Thyroid gland (tissue), 4 donors: ENCODE measurements at regions not wholly inside any gene's neighbourhood (a gene's known extent, or its start where the extent isn't known, plus 50 kb on each side); places are given as distances from the start of the nearest gene placed in this dataset.

Source experiments
- DNase-seq, 2 donors: peaks; one replicate each; pipeline ENCODE4 v3.0.0-alpha.2; 2019
- H3K27ac ChIP-seq, 3 donors: fragments of 200-600 bp; sonication (generic); 1 replicate in 2 of 3; 2 replicates in 1 of 3; pipeline ENCODE4 v1.5.1; 2016 to 2019; ENCODE audit warnings: mild to moderate bottlenecking in 1 of 3, moderate library complexity in 1 of 3
- H3K27me3 ChIP-seq: fragments of 200-600 bp; sonication (generic); one replicate; pipeline ENCODE4 v1.5.1; 2019
- H3K36me3 ChIP-seq, 2 donors: fragments of 200-600 bp; sonication (generic); one replicate each; pipeline ENCODE4 v1.5.1; 2016 to 2019
- H3K4me1 ChIP-seq, 2 donors: fragments of 200-600 bp; sonication (generic); one replicate each; pipeline ENCODE4 v1.5.1; 2017 to 2019
- H3K4me3 ChIP-seq, 3 donors: fragments of 200-600 bp; sonication (generic); replicated peaks in 1 of 3; 1 replicate in 2 of 3; 2 replicates in 1 of 3; pipeline ENCODE4 v1.5.1; 2016; ENCODE audit warnings: mild to moderate bottlenecking in 1 of 3
- H3K9me3 ChIP-seq: fragments of 200-600 bp; sonication (generic); one replicate; pipeline ENCODE4 v1.5.1; 2017
- POLR2A ChIP-seq, 2 donors: fragments of 450-650 bp; IDR thresholded peaks; one replicate each; pipeline ENCODE4 v1.6.1; 2017; ENCODE audit warnings: antibody characterized with exemption in 2 of 2, mild to moderate bottlenecking in 2 of 2, moderate library complexity in 1 of 2
- WGBS, 2 donors: methylation state at CpG; one replicate each; pipeline ENCODE4 v1.1.5; 2017; 5-methylcytosine and 5-hydroxymethylcytosine counted together
- intact Hi-C: fragments of 100-400 bp; cut with DNase I; formaldehyde crosslinking; loops from one replicate; pipeline ENCODE4 v1.15.1; 2023
- TF ChIP-seq, protein P1 (sequence below), 6 experiments: fragments of 200-600 bp in 3 of 6; fragments of 450-650 bp in 3 of 6; sonication (generic) in 3 of 6; IDR thresholded peaks; one replicate each; pipeline ENCODE4 v1.5.1; 2016 to 2019; ENCODE audit warnings: antibody characterized with exemption in 6 of 6, mild to moderate bottlenecking in 2 of 6, inconsistent platforms in 1 of 6, moderate library complexity in 1 of 6

DNA sequence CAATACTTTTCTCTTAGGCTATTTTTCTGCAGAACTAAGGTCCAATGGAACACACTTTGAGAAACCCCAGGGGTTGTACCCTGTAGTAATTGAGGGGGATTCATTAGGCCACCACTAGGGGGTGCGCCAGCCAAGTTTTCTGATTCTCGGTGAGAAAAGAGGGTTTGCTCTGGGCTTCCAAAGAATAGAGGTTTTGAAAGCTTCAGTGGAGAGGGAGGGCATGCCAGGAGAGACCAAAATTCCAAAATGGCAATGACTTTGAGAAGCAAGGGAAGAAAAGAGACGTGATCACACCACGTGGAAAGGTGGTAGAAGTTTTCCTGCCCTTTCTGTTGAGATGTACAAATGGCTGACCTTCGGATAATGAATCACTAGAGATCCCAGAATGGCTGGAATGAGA lies 323.3 kb downstream of the RPS6KC1 start:
- Histone ChIP-seq H3K4me3 (no peak overlapping the region), H3K36me3 (no peaks in the 10 kb centered on the region), H3K27ac (no peak overlapping the region), H3K4me1 (no peaks in the 10 kb centered on the region), H3K9me3 (no peaks in the 10 kb centered on the region), H3K27me3 (no peaks in the 10 kb centered on the region)
- peak; percentile 60 to 78 for DNase-seq
- TF ChIP-seq POLR2A (IDR thresholded peaks at IDR 0.05): no peak
- TF ChIP-seq, protein P1, sequence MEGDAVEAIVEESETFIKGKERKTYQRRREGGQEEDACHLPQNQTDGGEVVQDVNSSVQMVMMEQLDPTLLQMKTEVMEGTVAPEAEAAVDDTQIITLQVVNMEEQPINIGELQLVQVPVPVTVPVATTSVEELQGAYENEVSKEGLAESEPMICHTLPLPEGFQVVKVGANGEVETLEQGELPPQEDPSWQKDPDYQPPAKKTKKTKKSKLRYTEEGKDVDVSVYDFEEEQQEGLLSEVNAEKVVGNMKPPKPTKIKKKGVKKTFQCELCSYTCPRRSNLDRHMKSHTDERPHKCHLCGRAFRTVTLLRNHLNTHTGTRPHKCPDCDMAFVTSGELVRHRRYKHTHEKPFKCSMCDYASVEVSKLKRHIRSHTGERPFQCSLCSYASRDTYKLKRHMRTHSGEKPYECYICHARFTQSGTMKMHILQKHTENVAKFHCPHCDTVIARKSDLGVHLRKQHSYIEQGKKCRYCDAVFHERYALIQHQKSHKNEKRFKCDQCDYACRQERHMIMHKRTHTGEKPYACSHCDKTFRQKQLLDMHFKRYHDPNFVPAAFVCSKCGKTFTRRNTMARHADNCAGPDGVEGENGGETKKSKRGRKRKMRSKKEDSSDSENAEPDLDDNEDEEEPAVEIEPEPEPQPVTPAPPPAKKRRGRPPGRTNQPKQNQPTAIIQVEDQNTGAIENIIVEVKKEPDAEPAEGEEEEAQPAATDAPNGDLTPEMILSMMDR (IDR thresholded peaks at IDR 0.05): peak; percentile 52 to 87 (median 70)
- 28% methylated on average over 5 of the region's 5 CpGs for WGBS, 2 donors
- intact Hi-C loops: no loop called here

DNA sequence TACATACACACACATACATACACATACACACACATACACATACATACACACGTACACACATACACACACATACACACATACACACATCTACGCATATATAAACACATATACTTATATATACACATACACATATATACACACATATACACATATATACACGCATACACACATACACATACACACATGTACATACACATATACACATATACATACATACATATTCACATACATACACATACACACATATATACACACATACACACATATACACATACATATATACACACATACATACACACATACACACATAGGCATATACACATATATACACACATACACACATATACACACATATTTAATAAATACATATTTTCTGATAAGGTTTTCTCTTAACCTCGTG lies 324.0 kb downstream of the RPS6KC1 start:
- Histone ChIP-seq H3K4me1 (no peaks in the 10 kb centered on the region), H3K27me3 (no peaks in the 10 kb centered on the region), H3K9me3 (no peaks in the 10 kb centered on the region), H3K36me3 (no peaks in the 10 kb centered on the region), H3K4me3 (no peak overlapping the region), H3K27ac (no peak overlapping the region)
- intact Hi-C loops: no loop called here
- no peak for TF ChIP-seq POLR2A (IDR thresholded peaks at IDR 0.05)
- TF ChIP-seq, protein P1 (IDR thresholded peaks at IDR 0.05): no peak
- no peak for DNase-seq
- 93 to 98% methylated on average over 4 of the region's 4 CpGs for WGBS, 2 donors

DNA sequence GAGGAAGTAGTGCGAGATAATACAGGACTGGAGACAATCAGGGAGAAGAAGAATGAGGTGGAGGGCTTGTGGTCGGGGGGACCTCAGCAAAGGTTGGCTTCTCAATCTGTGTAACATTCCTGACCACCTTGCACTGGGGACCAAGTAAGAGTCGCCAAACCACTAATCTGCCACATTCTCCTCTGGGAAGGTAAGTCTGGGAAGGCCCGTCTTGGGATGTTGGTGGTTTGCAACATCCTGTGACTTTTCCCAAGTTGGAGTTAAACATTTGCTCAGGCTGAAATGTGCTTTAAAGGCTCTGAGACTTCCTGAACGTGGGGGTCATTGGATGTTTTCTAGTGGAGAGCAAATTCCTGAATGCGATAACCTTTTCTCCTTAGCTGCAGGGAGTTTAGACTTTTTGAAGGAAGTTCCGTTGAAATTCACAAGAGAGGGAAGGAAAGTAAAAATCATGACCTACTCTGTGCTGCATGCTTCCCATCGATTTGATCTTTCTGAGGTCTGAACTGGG lies 325.9 kb downstream of the RPS6KC1 start:
- DNase-seq: no peak
- intact Hi-C loops: no loop called here
- Histone ChIP-seq H3K27ac (no peak overlapping the region), H3K4me3 (no peak overlapping the region), H3K27me3 (no peaks in the 10 kb centered on the region), H3K9me3 (no peaks in the 10 kb centered on the region), H3K4me1 (no peaks in the 10 kb centered on the region), H3K36me3 (no peaks in the 10 kb centered on the region)
- TF ChIP-seq, protein P1 (IDR thresholded peaks at IDR 0.05): no peak
- TF ChIP-seq POLR2A (IDR thresholded peaks at IDR 0.05): no peak
- 61 to 62% methylated on average over 8 of the region's 8 CpGs for WGBS, 2 donors

DNA sequence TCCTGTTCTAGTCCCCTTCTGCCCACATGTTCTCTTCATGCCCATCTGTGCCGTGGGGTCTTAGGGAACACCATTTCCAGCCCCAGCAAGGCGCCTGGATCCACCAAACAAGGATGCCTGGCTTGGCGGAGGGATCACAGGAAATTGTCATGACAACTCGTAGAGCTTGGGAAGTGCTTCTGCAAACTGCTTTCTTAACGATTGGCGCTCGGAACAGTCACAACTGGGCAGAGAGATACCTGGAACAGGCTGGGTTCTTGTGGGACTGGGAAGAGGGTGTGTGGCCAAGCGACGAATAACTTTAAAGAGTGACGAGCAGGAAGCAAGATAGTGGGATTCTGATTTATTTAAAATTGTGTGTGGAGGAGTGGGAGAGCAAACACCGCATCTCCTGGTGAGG lies 329.8 kb downstream of the RPS6KC1 start:
- Histone ChIP-seq H3K4me3 (no peak overlapping the region), H3K27ac (no peak overlapping the region), H3K27me3 (no peaks in the 10 kb centered on the region), H3K9me3 (no peaks in the 10 kb centered on the region), H3K4me1 (no peaks in the 10 kb centered on the region), H3K36me3 (no peaks in the 10 kb centered on the region)
- intact Hi-C loops: no loop called here
- TF ChIP-seq, protein P1 (IDR thresholded peaks at IDR 0.05): no peak
- TF ChIP-seq POLR2A (IDR thresholded peaks at IDR 0.05): no peak
- 88 to 89% methylated on average over 11 of the region's 11 CpGs for WGBS, 2 donors
- DNase-seq: no peak

DNA sequence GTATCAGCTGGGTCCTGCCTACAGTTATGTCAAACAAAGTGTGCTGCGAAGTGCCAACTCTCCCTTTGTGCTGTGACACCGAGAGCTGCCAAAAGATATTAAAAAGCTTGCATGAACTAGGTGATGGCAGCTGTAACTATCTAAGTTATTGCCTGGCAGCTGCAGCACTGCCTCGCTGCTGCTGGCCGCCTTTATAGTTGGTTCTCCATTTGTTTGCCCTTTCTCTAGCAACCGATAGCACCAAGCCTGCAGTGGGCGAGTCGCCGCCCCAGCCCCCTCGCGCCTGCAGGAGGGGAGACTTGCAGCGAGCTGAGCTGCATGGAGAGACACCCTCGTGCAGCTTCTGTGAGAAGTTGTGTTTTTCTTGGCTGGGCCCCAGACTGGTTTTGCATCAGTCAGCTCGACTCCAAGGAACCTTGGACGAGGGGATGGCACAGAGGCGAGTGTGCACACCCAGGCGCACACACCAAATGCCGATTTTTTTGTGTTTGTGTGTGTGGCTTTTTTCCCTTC lies 330.6 kb downstream of the RPS6KC1 start:
- intact Hi-C loops: no loop called here
- DNase-seq: peak; percentile 35 to 56
- no peaks in the 10 kb centered on the region for H3K9me3 ChIP-seq
- H3K27me3 ChIP-seq: no peaks in the 10 kb centered on the region
- no peak overlapping the region for H3K4me3 ChIP-seq
- no peaks in the 10 kb centered on the region for H3K36me3 ChIP-seq
- H3K4me1 ChIP-seq: no peaks in the 10 kb centered on the region
- 29 to 44% methylated on average over 10 to 17 of the region's 17 CpGs for WGBS, 2 donors
- TF ChIP-seq, protein P1 (IDR thresholded peaks at IDR 0.05): no peak
- no peak for TF ChIP-seq POLR2A (IDR thresholded peaks at IDR 0.05)
- H3K27ac ChIP-seq: no peak overlapping the region
